H1 (cell line): ENCODE measurements at regions not wholly inside any gene's neighbourhood (a gene's known extent, or its start where the extent isn't known, plus 50 kb on each side); places are given as distances from the start of the nearest gene placed in this dataset.

Experiments used
- CTCF ChIA-PET: fragments of 300-600 bp; sonication (Branson Sonifier 250); formaldehyde crosslinking; loops from one replicate; lab custom pipeline; 2021; ENCODE audit not compliant: partially characterized antibody; lab: Charles Lee
- POLR2A ChIA-PET: fragments of 300-600 bp; sonication (Branson Sonifier 250); formaldehyde crosslinking; loops from one replicate; lab custom pipeline; 2021; ENCODE audit warnings: inconsistent platforms; ENCODE audit not compliant: partially characterized antibody; lab: Charles Lee
- DNase-seq, 2 experiments: peaks; one replicate each; pipeline versions ENCODE4 v3.0.0 to v3.0.0-alpha.2; 2010 to 2022; ENCODE audit warnings: low spot score in 2 of 2, low read depth in 1 of 2, mixed read lengths in 1 of 2
- FAIRE-seq: peaks from 2 replicates; lab custom pipeline; 2011; peaks lifted over from hg19 to GRCh38; lab: Jason Lieb, UNC
- H2AFZ ChIP-seq: 2 replicates; pipeline ENCODE4 v1.8.1; 2012; ENCODE audit warnings: low read length, inconsistent platforms
- H2AK5ac ChIP-seq: 2 replicates; pipeline ENCODE4 v1.6.1; 2013; ENCODE audit warnings: low read depth, low read length
- H2BK120ac ChIP-seq: replicated peaks from 2 replicates; pipeline ENCODE3; 2013; ENCODE audit warnings: low read depth, low read length, inconsistent platforms
- H2BK12ac ChIP-seq: 2 replicates; pipeline ENCODE4 v1.6.1; 2013; ENCODE audit warnings: low read depth, low read length
- H2BK15ac ChIP-seq: 2 replicates; pipeline ENCODE4 v1.6.1; 2013; ENCODE audit warnings: low read length
- H2BK20ac ChIP-seq: 2 replicates; pipeline ENCODE4 v1.6.1; 2013; ENCODE audit warnings: low read length
- H2BK5ac ChIP-seq: 2 replicates; pipeline ENCODE4 v1.6.1; 2013; ENCODE audit warnings: low read depth, low read length
- H3K14ac ChIP-seq: 2 replicates; pipeline ENCODE4 v1.6.1; 2013; ENCODE audit warnings: inconsistent platforms; ENCODE audit not compliant: insufficient read length
- H3K18ac ChIP-seq: 2 replicates; pipeline ENCODE4 v1.6.1; 2013; ENCODE audit warnings: low read length; ENCODE audit errors: extremely low read depth
- H3K23ac ChIP-seq: 2 replicates; pipeline ENCODE4 v1.6.1; 2013; ENCODE audit warnings: inconsistent platforms; ENCODE audit not compliant: insufficient read length
- H3K23me2 ChIP-seq: 2 replicates; pipeline ENCODE4 v1.6.1; 2013; ENCODE audit warnings: low read depth, low read length
- H3K27ac ChIP-seq: 2 replicates; pipeline ENCODE4 v1.6.1; 2011; ENCODE audit warnings: low read depth, low read length, inconsistent platforms
- H3K27me3 ChIP-seq, 4 experiments: replicated peaks in 1 of 4; 1 replicate in 1 of 4; 2 replicates in 3 of 4; pipeline versions ENCODE4 v1.6.1 to v1.8.1; 2011 to 2013; ENCODE audit warnings: low read length in 3 of 4, mild to moderate bottlenecking in 3 of 4, inconsistent platforms in 2 of 4, mixed read lengths in 2 of 4, moderate library complexity in 1 of 4; ENCODE audit not compliant: control insufficient read depth in 3 of 4, insufficient read depth in 3 of 4; ENCODE audit errors: extremely low read depth in 1 of 4
- H3K36me3 ChIP-seq, 4 experiments: 2 replicates each; pipeline versions ENCODE4 v1.6.1 to v1.8.1; 2011 to 2013; ENCODE audit warnings: mild to moderate bottlenecking in 4 of 4, low read length in 3 of 4, moderate library complexity in 2 of 4, control low read depth in 1 of 4, inconsistent platforms in 1 of 4; ENCODE audit not compliant: insufficient read depth in 4 of 4, control insufficient read depth in 2 of 4
- H3K4ac ChIP-seq: replicated peaks from 2 replicates; pipeline ENCODE3; 2013; ENCODE audit warnings: low read length, low read depth, mixed read lengths, inconsistent platforms; ENCODE audit not compliant: insufficient read length
- H3K4me1 ChIP-seq, 4 experiments: replicated peaks in 1 of 4; 1 replicate in 1 of 4; 2 replicates in 3 of 4; pipeline versions ENCODE4 v1.6.1 to v1.8.1; 2011 to 2013; ENCODE audit warnings: low read length in 3 of 4, inconsistent platforms in 2 of 4, mixed read lengths in 1 of 4; ENCODE audit not compliant: insufficient read depth in 4 of 4, control insufficient read depth in 3 of 4
- H3K4me2 ChIP-seq, 2 experiments: 2 replicates each; pipeline versions ENCODE4 v1.6.1 to v1.8.1; 2011 to 2013; ENCODE audit warnings: low read depth in 2 of 2, low read length in 2 of 2, control low read depth in 1 of 2, inconsistent platforms in 1 of 2, mild to moderate bottlenecking in 1 of 2; ENCODE audit not compliant: insufficient read depth in 1 of 2
- H3K4me3 ChIP-seq, 4 experiments: fragments of 200-600, 300-600 bp in 1 of 4; sonication (generic), shearing (Covaris generic), sonication (Bioruptor Twin) in 1 of 4; 2 replicates each; pipeline versions ENCODE4 v1.5.1 to v1.8.1; 2011 to 2016; ENCODE audit warnings: low read length in 4 of 4, low read depth in 3 of 4, control low read depth in 2 of 4, inconsistent platforms in 2 of 4, mild to moderate bottlenecking in 2 of 4, mixed read lengths in 1 of 4, moderate library complexity in 1 of 4; ENCODE audit not compliant: insufficient read depth in 2 of 4; ENCODE audit errors: extremely low read depth in 1 of 4
- H3K56ac ChIP-seq: replicated peaks from 2 replicates; pipeline ENCODE3; 2013; ENCODE audit warnings: low read depth, mild to moderate bottlenecking, mixed read lengths, low read length, inconsistent platforms; ENCODE audit not compliant: insufficient read length
- H3K79me1 ChIP-seq: 2 replicates; pipeline ENCODE4 v1.6.1; 2013; ENCODE audit warnings: low read depth, low read length, control low read depth
- H3K79me2 ChIP-seq, 2 experiments: 2 replicates each; pipeline versions ENCODE4 v1.6.1 to v1.8.1; 2012 to 2013; ENCODE audit warnings: low read length in 2 of 2, mild to moderate bottlenecking in 2 of 2, inconsistent platforms in 1 of 2; ENCODE audit not compliant: insufficient read depth in 2 of 2, control insufficient read depth in 1 of 2
- H3K9ac ChIP-seq, 4 experiments: replicated peaks in 1 of 4; 1 replicate in 1 of 4; 2 replicates in 3 of 4; pipeline versions ENCODE4 v1.6.1 to v1.8.1; 2011 to 2013; ENCODE audit warnings: low read depth in 3 of 4, low read length in 3 of 4, control low read depth in 2 of 4, mild to moderate bottlenecking in 2 of 4, moderate library complexity in 2 of 4, inconsistent platforms in 1 of 4; ENCODE audit errors: extremely low read depth in 1 of 4
- H3K9me3 ChIP-seq, 2 experiments: 2 replicates each; pipeline versions ENCODE4 v1.6.1 to v1.8.1; 2012 to 2013; ENCODE audit warnings: mild to moderate bottlenecking in 2 of 2, moderate library complexity in 2 of 2, control low read depth in 1 of 2, inconsistent platforms in 1 of 2, low read depth in 1 of 2, low read length in 1 of 2, mixed read lengths in 1 of 2; ENCODE audit not compliant: insufficient read depth in 2 of 2
- H4K20me1 ChIP-seq, 2 experiments: replicated peaks in 1 of 2; 2 replicates each; pipeline versions ENCODE3 to v1.8.1; 2011 to 2013; ENCODE audit warnings: inconsistent platforms in 2 of 2, low read length in 2 of 2, mild to moderate bottlenecking in 1 of 2; ENCODE audit not compliant: insufficient read depth in 2 of 2, control insufficient read depth in 1 of 2
- H4K5ac ChIP-seq: 2 replicates; pipeline ENCODE4 v1.6.1; 2013; ENCODE audit warnings: low read length, low read depth, mixed read lengths, inconsistent platforms; ENCODE audit not compliant: insufficient read length
- H4K8ac ChIP-seq: 2 replicates; pipeline ENCODE4 v1.8.0; 2013; ENCODE audit warnings: mild to moderate bottlenecking, moderate library complexity, low read length, inconsistent platforms; ENCODE audit not compliant: insufficient read depth; ENCODE audit errors: extremely low read depth
- H4K91ac ChIP-seq: replicated peaks from 2 replicates; pipeline ENCODE3; 2013; ENCODE audit warnings: low read length, mixed read lengths, inconsistent platforms; ENCODE audit not compliant: insufficient read length
- BRCA1 ChIP-seq: IDR thresholded peaks from 2 replicates; pipeline ENCODE4 v1.6.1; 2012; ENCODE audit warnings: low read depth, low read length, improper control_type of control experiment
- CBX5 ChIP-seq: fragments of 300-800, 300-1000 bp; sonication (generic); IDR thresholded peaks from 2 replicates; pipeline ENCODE4 v1.7.1; 2016; ENCODE audit warnings: antibody characterized with exemption, low read length, low read depth
- CEBPB ChIP-seq: IDR thresholded peaks from 2 replicates; pipeline ENCODE4 v1.6.1; 2012; ENCODE audit warnings: low read depth, low read length
- CREB1 ChIP-seq: IDR thresholded peaks from 2 replicates; pipeline ENCODE4 v1.6.1; 2012; ENCODE audit warnings: inconsistent platforms
- EGR1 ChIP-seq: IDR thresholded peaks from 2 replicates; pipeline ENCODE4 v1.6.1; 2011; ENCODE audit warnings: low read depth, low read length, borderline replicate concordance
- KDM5A ChIP-seq: fragments of 200-600 bp; IDR thresholded peaks from 2 replicates; pipeline ENCODE4 v1.7.1; 2012; ENCODE audit warnings: mild to moderate bottlenecking, low read length, inconsistent platforms, mixed read lengths
- PHF8 ChIP-seq: fragments of 200-600 bp; sonication (generic); conservative IDR thresholded peaks from 2 replicates; pipeline ENCODE4 v1.7.1; 2012; ENCODE audit warnings: low read depth, mild to moderate bottlenecking, inconsistent platforms, low read length, moderate library complexity
- RFX5 ChIP-seq: IDR thresholded peaks from 2 replicates; pipeline ENCODE4 v1.6.1; 2011; ENCODE audit warnings: low read depth, low read length, improper control_type of control experiment, borderline replicate concordance
- SIX5 ChIP-seq: IDR thresholded peaks from 2 replicates; pipeline ENCODE4 v1.6.1; 2011; ENCODE audit warnings: mild to moderate bottlenecking, low read depth, low read length
- SP4 ChIP-seq: IDR thresholded peaks from 2 replicates; pipeline ENCODE4 v1.6.1; 2012; ENCODE audit warnings: low read length, inconsistent platforms
- TF ChIP-seq, protein P1 (sequence below): IDR thresholded peaks from 2 replicates; pipeline ENCODE4 v1.6.1; 2012; ENCODE audit warnings: low read length, inconsistent platforms

DNA sequence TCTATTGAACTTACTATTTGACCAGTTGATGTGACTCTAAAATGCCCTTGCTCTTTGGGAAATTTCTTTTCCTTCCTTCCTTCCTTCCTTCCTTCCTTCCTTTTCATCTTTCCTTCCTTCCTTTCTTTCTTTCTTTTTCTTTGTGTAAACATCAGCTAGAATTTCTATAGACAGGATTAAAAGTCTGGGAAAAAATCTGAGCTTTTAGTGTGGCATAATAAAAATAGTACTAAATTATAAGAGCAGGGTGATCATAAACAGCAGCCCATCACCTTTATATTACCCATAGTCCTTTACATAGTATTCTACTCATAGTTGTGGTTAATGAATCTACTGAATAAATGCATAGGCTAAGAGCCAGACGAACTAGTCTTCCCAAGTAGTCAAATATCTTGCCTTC, 281.0 kb upstream of the DAB1 start (continued):
- no peak for TF ChIP-seq PHF8
- TF ChIP-seq CREB1, result no peak
- TF ChIP-seq, all 59 proteins: peak for 0

GRCh38 chr1:57704231-57704630, 280.4 kb upstream of the DAB1 start:
- no peaks in the 10 kb centered on the region for H3K9me3 ChIP-seq
- CTCF ChIA-PET, result no interaction called here

More at GRCh38 chr1:57704231-57704630, 280.4 kb upstream of the DAB1 start:
- Histone ChIP-seq H3K27me3 (no peaks in the 10 kb centered on the region), H3K36me3 (no peaks in the 10 kb centered on the region), H3K27ac (no peak overlapping the region), H4K8ac (no peak overlapping the region), H3K23me2 (no peaks in the 10 kb centered on the region; the same call in 1 of the 2 replicates), H3K4me2 (no peak overlapping the region), H3K4ac (no peak overlapping the region), H3K56ac (no peak overlapping the region), H2BK20ac (no peak overlapping the region), H3K79me1 (no peaks in the 10 kb centered on the region), H3K9ac (no peak overlapping the region), H2BK5ac (no peak overlapping the region), H2BK15ac (no peak overlapping the region), H3K23ac (no peak overlapping the region), H4K5ac (no peak overlapping the region), H3K79me2 (no peaks in the 10 kb centered on the region), H2BK12ac (no peak overlapping the region), H3K18ac (no peak overlapping the region), H2AFZ (no peak overlapping the region), H4K20me1 (no peaks in the 10 kb centered on the region), H3K4me3 (no peak overlapping the region), H3K14ac (no peak overlapping the region), H3K4me1 (no peaks in the 10 kb centered on the region), H4K91ac (no peak overlapping the region), H2AK5ac (no peak overlapping the region), H2BK120ac (no peak overlapping the region)
- FAIRE-seq (no peak), DNase-seq (no peak)
- TF ChIP-seq CBX5 (no peak), BRCA1 (no peak), EGR1 (no peak), SIX5 (no peak), RFX5 (no peak), SP4 (no peak), KDM5A (no peak), CEBPB (no peak)
- TF ChIP-seq, protein P1, sequence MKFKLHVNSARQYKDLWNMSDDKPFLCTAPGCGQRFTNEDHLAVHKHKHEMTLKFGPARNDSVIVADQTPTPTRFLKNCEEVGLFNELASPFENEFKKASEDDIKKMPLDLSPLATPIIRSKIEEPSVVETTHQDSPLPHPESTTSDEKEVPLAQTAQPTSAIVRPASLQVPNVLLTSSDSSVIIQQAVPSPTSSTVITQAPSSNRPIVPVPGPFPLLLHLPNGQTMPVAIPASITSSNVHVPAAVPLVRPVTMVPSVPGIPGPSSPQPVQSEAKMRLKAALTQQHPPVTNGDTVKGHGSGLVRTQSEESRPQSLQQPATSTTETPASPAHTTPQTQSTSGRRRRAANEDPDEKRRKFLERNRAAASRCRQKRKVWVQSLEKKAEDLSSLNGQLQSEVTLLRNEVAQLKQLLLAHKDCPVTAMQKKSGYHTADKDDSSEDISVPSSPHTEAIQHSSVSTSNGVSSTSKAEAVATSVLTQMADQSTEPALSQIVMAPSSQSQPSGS, result no peak
- POLR2A ChIA-PET, result no interaction called here
